ENCODE measurements at regions not wholly inside any gene's neighbourhood (a gene's known extent, or its start where the extent isn't known, plus 50 kb on each side); places are given as distances from the start of the nearest gene placed in this dataset.

- TF ChIP-seq CTCF (IDR thresholded peaks at IDR 0.05; ENCODE audit: low read depth, low read length): peak; percentile 50
- H3K4me3 ChIP-seq (ENCODE audit: low read depth, low read length): no peak overlapping the region
Observed at GRCh38 chr7:137091396-137091795, 222.9 kb downstream of the CHRM2 start.

GRCh38 chr7:137086896-137087295, 218.4 kb downstream of the CHRM2 start:
- no peak for TF ChIP-seq CTCF (IDR thresholded peaks at IDR 0.05; ENCODE audit: low read depth, low read length)
- H3K4me3 ChIP-seq (ENCODE audit: low read depth, low read length): no peak overlapping the region

GRCh38 chr7:137084607-137085380, 216.3 kb downstream of the CHRM2 start:
- H3K4me3 ChIP-seq (ENCODE audit: low read depth, low read length): no peak overlapping the region
- TF ChIP-seq CTCF (IDR thresholded peaks at IDR 0.05; ENCODE audit: low read depth, low read length): no peak

- no peak overlapping the region for H3K4me3 ChIP-seq (ENCODE audit: low read depth, low read length)
- TF ChIP-seq CTCF (IDR thresholded peaks at IDR 0.05; ENCODE audit: low read depth, low read length): no peak
Observed at GRCh38 chr7:137082391-137082790, 213.9 kb downstream of the CHRM2 start.

- TF ChIP-seq CTCF (IDR thresholded peaks at IDR 0.05; ENCODE audit: low read depth, low read length): no peak
- H3K4me3 ChIP-seq (ENCODE audit: low read depth, low read length): no peak overlapping the region
Observed at GRCh38 chr7:137081321-137082093, 213.1 kb downstream of the CHRM2 start.

GRCh38 chr7:137080516-137081203, 212.2 kb downstream of the CHRM2 start:
- no peak for TF ChIP-seq CTCF (IDR thresholded peaks at IDR 0.05; ENCODE audit: low read depth, low read length)

More at GRCh38 chr7:137080516-137081203, 212.2 kb downstream of the CHRM2 start:
- no peak overlapping the region for H3K4me3 ChIP-seq (ENCODE audit: low read depth, low read length)
